Right lobe of liver (tissue), 6 donors: ENCODE measurements at regions not wholly inside any gene's neighbourhood (a gene's known extent, or its start where the extent isn't known, plus 50 kb on each side); places are given as distances from the start of the nearest gene placed in this dataset.

ENCODE experiments used
- ATAC-seq, 4 donors: fragments of 200-7000 bp; cut with Tn5 transposase; one replicate each; pipeline ENCODE4 v1.9.1; 2020; ENCODE audit warnings: mild to moderate bottlenecking in 4 of 4, moderate library complexity in 4 of 4
- DNase-seq, 3 donors: peaks; one replicate each; pipeline ENCODE4 v3.0.0-alpha.2; 2020
- H3K27ac ChIP-seq, 3 donors: fragments of 200-600 bp; one replicate each; pipeline ENCODE4 v1.8.0; 2022
- H3K27me3 ChIP-seq, 2 donors: fragments of 200-600 bp; one replicate each; pipeline ENCODE4 v1.8.0; 2022
- H3K36me3 ChIP-seq, 4 donors: fragments of 200-600 bp; sonication (generic) in 1 of 4; one replicate each; pipeline versions ENCODE4 v1.5.1 to v1.8.0; 2017 to 2022; ENCODE audit warnings: control low read depth in 1 of 4
- H3K4me1 ChIP-seq, 4 donors: fragments of 200-600 bp; sonication (generic) in 1 of 4; one replicate each; pipeline versions ENCODE4 v1.5.1 to v1.8.0; 2017 to 2022; ENCODE audit warnings: control low read depth in 1 of 4
- H3K4me3 ChIP-seq, 3 donors: fragments of 200-600 bp; one replicate each; pipeline ENCODE4 v1.8.0; 2022
- H3K9me3 ChIP-seq, 4 donors: fragments of 200-600 bp; sonication (generic) in 1 of 4; one replicate each; pipeline versions ENCODE4 v1.5.1 to v1.8.0; 2017 to 2022; ENCODE audit warnings: control low read depth in 1 of 4
- CTCF ChIP-seq, 4 donors: fragments of 200-600 bp in 3 of 4; fragments of 450-650 bp in 1 of 4; IDR thresholded peaks; one replicate each; pipeline versions ENCODE4 v1.5.1 to v1.8.0; 2016 to 2022; ENCODE audit warnings: antibody characterized with exemption in 4 of 4, mild to moderate bottlenecking in 2 of 4
- POLR2A ChIP-seq: fragments of 450-650 bp; IDR thresholded peaks from one replicate; pipeline ENCODE4 v1.6.1; 2017; ENCODE audit warnings: antibody characterized with exemption, mild to moderate bottlenecking
- WGBS: methylation state at CpG from one replicate; pipeline ENCODE4 v1.1.6; 2018; ENCODE audit warnings: low coverage, low lambda C conversion rate; ENCODE audit not compliant: insufficient coverage; ENCODE audit errors: missing lambda C conversion rate; 5-methylcytosine and 5-hydroxymethylcytosine counted together
- intact Hi-C, 2 donors: fragments of 100-400 bp; cut with DNase I; formaldehyde crosslinking; loops; one replicate each; pipeline versions ENCODE4 v1.11.2 to v1.14.1; 2022
- donor health status: DM: no; HTN: yes; CAD: no.
- donor health status: DM: no; HTN: no; CAD: no.
- donor health status: DM: no; HTN: no; CAD: no.
- donor health status: DM: no; HTN: yes; CAD: no.
- donor health status: DM: no; HTN: yes; CAD: no.

GRCh38 chr5:156200938-156201787 lies 125.8 kb upstream of the SGCD start:
- H3K4me1 ChIP-seq: no peaks in the 10 kb centered on the region
- intact Hi-C loops: no loop called here
- TF ChIP-seq POLR2A: no peak
- no peak for TF ChIP-seq CTCF (IDR thresholded peaks at IDR 0.05)
- H3K9me3 ChIP-seq: no peaks in the 10 kb centered on the region
- no peaks in the 10 kb centered on the region for H3K27me3 ChIP-seq
- no peaks in the 10 kb centered on the region for H3K36me3 ChIP-seq
- ATAC-seq (peak in 2 of 4 donors; percentile 52 to 73), DNase-seq (no peak)
- WGBS: 59% methylated on average over 8 of the region's 8 CpGs
- H3K4me3 ChIP-seq: no peak overlapping the region
- H3K27ac ChIP-seq: no peak overlapping the region

GRCh38 chr5:156201788-156202403 lies 125.1 kb upstream of the SGCD start:
- no peak overlapping the region for H3K4me3 ChIP-seq
- H3K27ac ChIP-seq: no peak overlapping the region
- TF ChIP-seq POLR2A (no peak), CTCF (IDR thresholded peaks at IDR 0.05) (no peak)
- H3K9me3 ChIP-seq: no peaks in the 10 kb centered on the region
- H3K4me1 ChIP-seq: no peaks in the 10 kb centered on the region
- intact Hi-C loops: no loop called here
- ATAC-seq: peak in 2 of 4 donors; percentile 63 to 92
- WGBS: 35% methylated on average over 3 of the region's 3 CpGs
- no peaks in the 10 kb centered on the region for H3K36me3 ChIP-seq
- DNase-seq: no peak
- H3K27me3 ChIP-seq: no peaks in the 10 kb centered on the region

- Histone ChIP-seq H3K4me3 (no peak overlapping the region), H3K4me1 (no peaks in the 10 kb centered on the region), H3K27me3 (no peaks in the 10 kb centered on the region), H3K27ac (no peak overlapping the region), H3K9me3 (no peaks in the 10 kb centered on the region), H3K36me3 (no peaks in the 10 kb centered on the region)
- ATAC-seq (no peak), DNase-seq (no peak)
- TF ChIP-seq CTCF (IDR thresholded peaks at IDR 0.05) (no peak), POLR2A (no peak)
- intact Hi-C loops: no loop called here
Observed at GRCh38 chr5:156208271-156208670, 118.7 kb upstream of the SGCD start.

- ATAC-seq (no peak), DNase-seq (no peak)
- H3K36me3 ChIP-seq: no peaks in the 10 kb centered on the region
- no peaks in the 10 kb centered on the region for H3K4me1 ChIP-seq
- no peak overlapping the region for H3K27ac ChIP-seq
- WGBS: 74% methylated on average over 2 of the region's 2 CpGs
- H3K27me3 ChIP-seq: no peaks in the 10 kb centered on the region
- H3K9me3 ChIP-seq: no peaks in the 10 kb centered on the region
- TF ChIP-seq POLR2A: no peak
- no peak for TF ChIP-seq CTCF (IDR thresholded peaks at IDR 0.05)
- H3K4me3 ChIP-seq: no peak overlapping the region
- intact Hi-C loops: no loop called here
Observed at GRCh38 chr5:156218367-156219158, 108.4 kb upstream of the SGCD start.
